GM21360 (cell line): ENCODE measurements at regions not wholly inside any gene's neighbourhood (a gene's known extent, or its start where the extent isn't known, plus 50 kb on each side); places are given as distances from the start of the nearest gene placed in this dataset.
"Not testable (repeated sequence)": the region's sequence is repeated elsewhere in the genome, so short reads cannot be mapped to it uniquely, and the experiment has no call there.

ENCODE experiments used
- ATAC-seq: cut with Tn5 transposase; IDR thresholded peaks from one replicate; pipeline ENCODE4 v1.9.1; 2021; ENCODE audit warnings: mild to moderate bottlenecking, moderate library complexity; ENCODE audit not compliant: unreplicated experiment

DNA sequence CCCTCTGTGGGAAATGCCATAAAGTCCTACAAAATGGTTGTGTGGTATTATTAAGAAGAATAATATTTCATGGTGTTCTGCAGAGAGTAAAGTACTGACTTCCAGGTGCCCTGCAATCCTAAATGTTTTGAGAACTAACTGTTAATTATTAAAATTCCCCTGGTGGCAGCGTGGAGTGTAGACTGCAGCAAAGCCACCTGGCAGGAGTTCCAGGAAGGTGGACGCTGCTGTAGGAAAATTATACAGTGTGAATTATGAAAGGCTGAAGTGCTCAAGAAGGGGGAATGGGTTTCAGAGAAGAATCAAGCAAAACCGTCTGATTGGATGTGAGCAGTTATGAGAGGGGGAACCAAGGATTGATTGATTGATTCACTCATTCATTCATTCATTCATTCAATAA is 572.4 kb upstream of the PPP2R3A start:
- ATAC-seq: no peak

- no peak for ATAC-seq
Observed at GRCh38 chr3:135393898-135394525, 571.5 kb upstream of the PPP2R3A start.

DNA sequence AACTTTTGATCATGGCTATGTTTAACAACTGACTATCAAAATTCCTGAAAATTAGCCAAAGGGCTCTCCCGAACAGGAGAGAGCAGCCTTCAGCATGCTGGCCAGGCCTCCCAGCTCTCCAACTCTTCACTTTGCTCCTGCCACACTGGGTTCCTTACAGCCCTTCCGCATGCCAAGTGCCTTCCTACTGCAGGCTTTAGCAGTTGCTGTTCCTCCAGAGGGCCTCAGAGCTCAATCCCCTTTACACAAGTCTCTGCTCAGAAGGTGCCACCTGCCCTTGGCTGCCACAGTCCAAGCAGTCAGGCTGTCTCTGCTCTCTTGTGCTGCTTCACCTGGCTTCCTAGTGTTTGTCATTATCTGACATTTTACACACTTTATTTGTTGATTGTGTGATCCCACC is 553.1 kb upstream of the PPP2R3A start:
- no peak for ATAC-seq

GRCh38 chr3:135416182-135416581 is 549.3 kb upstream of the PPP2R3A start:
- no peak for ATAC-seq

DNA sequence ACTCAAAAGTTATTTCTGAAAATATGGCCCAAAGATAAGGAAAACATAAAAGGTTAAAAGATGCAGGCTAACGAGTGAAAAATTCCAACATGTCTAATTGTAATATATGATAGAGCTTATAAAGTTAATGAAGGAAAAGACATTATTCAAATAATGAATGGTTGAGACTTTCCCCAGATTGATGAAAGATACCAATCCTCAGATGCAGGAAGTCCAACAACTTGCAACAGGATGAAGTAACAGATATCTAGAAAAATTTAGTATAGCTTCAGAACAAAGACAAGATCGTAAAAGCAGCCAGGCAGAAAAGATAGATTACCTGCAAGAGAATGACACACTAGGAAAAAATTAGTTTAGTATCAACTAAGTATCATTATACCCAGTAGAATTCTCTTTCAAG is 546.4 kb upstream of the PPP2R3A start:
- ATAC-seq: no peak

GRCh38 chr3:135426508-135426907 is 539.0 kb upstream of the PPP2R3A start:
- ATAC-seq: no peak

DNA sequence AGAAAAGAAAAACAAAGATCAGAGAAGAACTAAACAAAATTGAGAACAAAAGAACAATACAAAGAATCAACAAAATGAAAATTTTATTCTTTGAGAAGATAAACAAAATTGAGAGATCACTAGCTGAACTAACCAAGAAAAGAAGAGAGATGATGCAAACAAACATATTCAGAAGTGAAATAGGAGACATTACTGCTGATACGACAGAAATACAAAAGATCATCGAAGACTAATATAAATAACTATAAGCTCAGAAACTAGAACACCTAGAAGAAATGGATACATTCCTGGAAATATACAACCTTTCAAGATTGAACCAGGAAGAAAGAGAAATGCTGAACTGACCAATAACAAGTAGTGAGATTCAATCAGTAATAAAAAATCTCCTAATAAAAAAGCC is 533.1 kb upstream of the PPP2R3A start:
- ATAC-seq: no peak

DNA sequence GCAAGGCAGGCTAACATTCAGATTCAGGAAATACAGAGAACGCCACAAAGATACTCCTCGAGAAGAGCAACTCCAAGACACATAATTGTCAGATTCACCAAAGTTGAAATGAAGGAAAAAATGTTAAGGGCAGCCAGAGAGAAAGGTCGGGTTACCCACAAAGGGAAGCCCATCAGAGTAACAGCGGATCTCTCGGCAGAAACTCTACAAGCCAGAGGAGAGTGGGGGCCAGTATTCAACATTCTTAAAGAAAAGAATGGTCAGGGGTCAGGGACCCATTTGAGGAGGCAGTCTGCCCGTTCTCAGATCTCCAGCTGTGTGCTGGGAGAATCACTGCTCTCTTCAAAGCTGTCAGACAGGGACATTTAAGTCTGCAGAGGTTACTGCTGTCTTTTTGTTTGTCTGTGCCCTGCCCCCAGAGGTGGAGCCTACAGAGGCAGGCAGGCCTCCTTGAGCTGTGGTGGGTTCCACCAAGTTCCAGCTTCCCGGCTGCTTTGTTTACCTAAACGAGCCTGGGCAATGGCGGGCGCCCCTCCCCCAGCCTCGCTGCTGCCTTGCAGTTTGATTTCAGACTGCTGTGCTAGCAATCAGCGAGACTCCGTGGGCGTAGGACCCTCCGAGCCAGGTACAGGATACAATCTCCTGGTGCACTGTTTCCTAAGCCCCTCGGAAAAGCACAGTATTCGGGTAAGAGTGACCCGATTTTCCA is 526.5 kb upstream of the PPP2R3A start:
- not testable (repeated sequence) for ATAC-seq

DNA sequence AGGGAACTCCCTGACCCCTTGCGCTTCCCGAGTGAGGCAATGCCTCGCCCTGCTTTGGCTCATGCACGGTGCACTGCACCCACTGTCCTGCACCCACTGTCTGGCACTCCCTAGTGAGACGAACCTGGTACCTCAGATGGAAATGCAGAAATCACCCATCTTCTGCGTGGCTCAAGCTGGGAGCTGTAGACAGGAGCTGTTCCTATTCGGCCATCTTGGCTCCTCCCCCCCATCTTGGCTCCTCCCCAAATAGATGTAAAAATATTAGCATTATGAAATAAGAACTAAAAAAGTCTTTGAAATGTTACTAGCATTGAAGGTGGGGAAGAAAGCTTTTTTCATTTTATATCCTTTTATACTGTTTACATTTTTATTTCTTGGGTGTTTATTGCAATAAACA is 525.9 kb upstream of the PPP2R3A start:
- not testable (repeated sequence) for ATAC-seq

DNA sequence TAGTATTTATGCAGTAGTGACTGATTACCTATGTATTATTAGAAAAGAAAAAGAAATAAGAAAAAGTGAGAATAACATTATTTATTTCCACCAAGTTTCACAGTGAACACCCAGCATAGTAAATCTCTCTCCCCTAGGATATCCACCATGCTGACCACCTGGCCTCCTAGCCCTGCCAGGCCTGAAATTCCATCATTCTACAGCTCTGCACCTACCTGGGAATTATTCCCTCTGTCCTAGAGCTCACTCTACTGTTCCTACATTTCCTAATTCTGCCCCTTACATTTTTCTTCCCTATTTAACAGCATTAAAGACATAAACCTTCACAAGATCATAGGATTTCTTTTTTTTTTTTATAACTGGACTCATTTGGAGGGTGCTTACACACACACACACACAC is 525.3 kb upstream of the PPP2R3A start:
- ATAC-seq: no peak

- no peak for ATAC-seq
Observed at GRCh38 chr3:135440746-135441145, 524.8 kb upstream of the PPP2R3A start.

DNA sequence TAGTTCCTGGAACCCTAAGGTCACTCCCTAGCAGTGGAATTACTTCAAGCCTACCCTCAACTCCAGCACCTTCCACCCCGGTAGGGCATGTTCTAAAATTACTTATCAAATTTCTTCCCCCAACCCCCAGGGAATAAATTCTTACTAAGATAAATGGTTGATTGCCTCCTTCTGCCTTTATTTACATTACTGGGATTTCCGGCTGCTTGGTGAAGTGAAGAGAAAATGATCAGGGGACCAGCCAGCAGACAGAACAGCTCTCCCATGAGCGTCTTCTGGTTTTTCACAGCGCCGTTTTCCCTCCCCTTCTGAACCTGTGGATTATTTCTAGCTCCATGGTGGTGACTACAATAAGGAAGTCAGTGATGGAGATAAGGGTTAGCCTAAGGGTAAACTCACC is 521.5 kb upstream of the PPP2R3A start:
- no peak for ATAC-seq

DNA sequence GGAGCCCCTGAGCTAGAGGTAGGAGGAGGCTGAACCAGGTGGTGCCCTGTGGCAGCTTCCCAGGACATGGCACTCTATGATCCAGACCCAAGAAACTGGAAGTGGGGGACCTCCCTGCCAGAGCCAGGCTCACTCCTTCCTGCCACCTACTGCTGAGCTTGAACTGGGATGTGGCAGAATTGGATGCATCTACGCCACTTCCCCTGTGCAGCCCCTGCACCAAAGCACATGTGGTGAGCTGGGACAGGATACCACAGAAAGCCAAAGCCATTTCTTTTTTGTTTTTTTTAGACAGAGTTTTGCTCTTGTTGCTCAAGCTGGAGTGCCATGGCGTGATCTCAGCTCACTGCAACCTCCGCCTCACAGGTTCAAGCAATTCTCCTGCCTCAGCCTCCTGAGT is 518.0 kb upstream of the PPP2R3A start:
- no peak for ATAC-seq

DNA sequence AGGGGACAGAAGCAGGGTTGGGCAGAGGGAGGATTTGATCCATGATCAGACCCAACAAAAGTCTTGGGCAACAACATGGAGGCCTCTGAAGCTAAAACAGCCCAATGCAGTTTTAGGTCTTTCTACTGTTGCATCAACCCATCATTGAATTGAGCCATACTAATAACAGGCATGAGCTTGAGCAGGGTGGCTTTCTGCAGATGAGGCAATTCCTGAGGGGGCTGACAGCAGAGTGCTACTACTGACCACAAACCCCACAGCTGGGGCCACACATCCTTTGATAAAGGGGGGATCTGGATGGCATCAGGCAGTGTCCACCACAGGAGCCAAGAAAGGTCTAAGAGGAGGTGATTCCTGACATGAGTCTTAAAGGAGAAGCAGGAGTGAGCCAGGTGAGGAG is 517.0 kb upstream of the PPP2R3A start:
- ATAC-seq: no peak

DNA sequence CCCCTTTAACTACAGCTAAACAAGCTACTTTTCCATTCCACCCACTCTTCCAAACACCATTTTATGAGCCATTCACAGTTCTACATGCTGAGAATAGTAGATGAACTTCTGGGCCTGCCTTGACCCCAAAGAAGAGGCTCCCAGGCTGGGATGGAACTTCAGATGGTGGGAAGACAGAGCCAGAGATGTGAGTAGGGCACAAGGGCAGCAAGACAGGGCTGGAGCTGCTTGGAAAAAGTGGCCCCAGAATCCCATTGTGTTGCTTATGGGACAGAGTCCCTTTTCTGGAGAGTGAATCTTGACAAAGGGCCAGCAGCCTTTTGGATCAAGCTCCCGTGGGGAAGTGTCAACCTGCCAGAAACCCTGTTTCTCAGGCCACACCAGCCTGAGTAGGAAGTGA is 516.5 kb upstream of the PPP2R3A start:
- no peak for ATAC-seq

GRCh38 chr3:135451037-135451785 is 514.3 kb upstream of the PPP2R3A start:
- no peak for ATAC-seq

- ATAC-seq: no peak
Observed at GRCh38 chr3:135452881-135453280, 512.6 kb upstream of the PPP2R3A start.

DNA sequence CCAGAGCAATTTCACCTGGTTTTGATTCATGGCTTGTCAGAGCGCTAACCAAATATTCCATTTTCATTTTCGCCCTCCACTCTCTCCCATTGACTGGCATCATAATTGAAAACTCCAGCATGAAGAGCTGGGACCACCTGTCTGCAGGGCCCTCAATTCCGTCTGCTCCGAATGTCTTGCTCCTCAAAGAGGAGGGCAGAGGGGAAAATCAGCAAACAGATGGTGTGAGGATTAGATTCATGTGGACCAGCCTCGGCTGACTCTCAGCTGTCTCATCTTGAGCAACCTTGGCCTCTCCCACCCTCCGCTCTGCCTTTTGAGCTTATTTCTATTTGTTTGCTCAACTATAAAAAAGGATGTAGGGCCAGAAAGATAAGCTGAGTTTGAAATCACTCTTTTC is 512.2 kb upstream of the PPP2R3A start:
- ATAC-seq: no peak

DNA sequence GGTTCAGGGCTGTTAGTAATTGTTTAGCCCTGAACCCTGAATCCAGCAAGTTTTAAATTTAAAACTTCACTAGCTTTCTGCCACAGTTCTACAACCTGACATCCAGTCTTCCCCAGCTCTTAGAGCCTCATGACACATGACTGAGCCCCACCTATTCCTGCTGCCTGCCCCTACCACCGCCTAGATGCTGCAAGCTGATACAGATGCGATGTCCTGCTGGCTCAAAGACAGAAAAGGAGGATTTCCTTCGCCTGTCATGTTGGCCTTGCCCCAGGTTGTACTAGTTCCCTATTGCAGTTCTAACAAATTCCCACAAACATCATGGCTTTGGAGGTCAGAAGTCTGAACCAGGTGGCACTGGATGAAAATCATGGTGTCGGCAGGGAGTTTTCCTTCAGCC is 510.6 kb upstream of the PPP2R3A start:
- no peak for ATAC-seq

DNA sequence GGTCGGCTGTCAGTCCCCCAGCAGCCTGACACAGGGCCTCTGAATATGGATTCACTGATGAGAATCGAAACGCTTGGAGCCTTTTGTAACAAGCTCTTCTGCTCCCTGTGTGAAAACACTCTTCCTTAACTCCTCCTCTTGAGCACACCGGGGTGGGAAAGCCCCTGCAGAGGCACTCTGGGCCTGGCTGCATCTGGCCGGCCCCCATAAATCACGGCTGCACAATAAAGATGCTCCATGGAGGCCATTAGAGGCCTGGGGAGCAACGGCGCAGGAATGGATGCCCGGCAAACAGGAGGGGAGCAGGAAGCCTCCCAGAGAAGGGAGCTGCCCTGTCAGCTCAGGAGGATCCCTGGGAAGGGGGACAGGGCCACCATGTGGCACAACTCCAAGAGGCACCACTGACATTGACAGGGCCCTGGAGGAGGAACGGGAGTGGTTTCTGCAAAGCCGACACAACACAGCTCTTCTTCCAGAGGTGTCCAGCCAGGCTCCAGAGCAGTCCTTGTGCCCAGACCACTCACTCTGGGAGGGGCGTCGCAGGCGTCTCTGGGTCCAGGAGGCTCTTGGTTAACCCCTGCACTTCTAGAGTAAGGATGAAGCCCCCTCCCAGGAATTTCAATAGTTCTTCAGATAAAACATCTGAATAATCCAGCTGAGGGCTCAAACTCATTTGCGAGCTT is 509.3 kb upstream of the PPP2R3A start:
- ATAC-seq: no peak

- ATAC-seq: no peak
Observed at GRCh38 chr3:135458541-135459322, 506.8 kb upstream of the PPP2R3A start.
